AG10803 (cell line): ENCODE measurements at regions not wholly inside any gene's neighbourhood (a gene's known extent, or its start where the extent isn't known, plus 50 kb on each side); places are given as distances from the start of the nearest gene placed in this dataset.

ENCODE experiments used
- DNase-seq: peaks from one replicate; pipeline ENCODE4 v3.0.0; 2010; ENCODE audit warnings: low read depth
- H3K4me3 ChIP-seq: 2 replicates; pipeline ENCODE4 v1.5.1; 2011; ENCODE audit warnings: mild to moderate bottlenecking, low read length, control low read depth
- TF ChIP-seq, protein P1 (sequence below): conservative IDR thresholded peaks from 2 replicates; pipeline ENCODE4 v1.5.1; 2011; ENCODE audit warnings: mild to moderate bottlenecking, low read length, control low read depth, inconsistent platforms

DNA sequence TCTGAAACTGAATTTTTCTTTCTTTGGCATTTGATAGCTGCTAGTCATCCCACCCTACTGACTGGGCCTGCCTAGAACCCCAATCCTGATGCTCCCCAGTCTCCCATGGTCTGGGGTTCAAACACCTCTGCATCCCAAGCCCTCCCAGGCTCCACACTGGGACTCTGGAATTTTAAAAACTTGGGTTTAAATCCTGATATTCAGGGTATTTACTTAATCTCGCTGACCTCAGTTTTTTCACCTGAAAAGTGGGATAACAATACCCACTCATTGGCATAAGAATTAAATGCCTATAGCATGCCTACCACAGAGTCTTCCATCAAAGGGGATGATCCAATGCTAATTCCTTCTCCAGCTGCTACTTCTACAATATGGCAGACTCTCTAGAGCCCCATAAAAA is 264.4 kb downstream of the NPIPA8 start:
- no peak overlapping the region for H3K4me3 ChIP-seq
- TF ChIP-seq, protein P1, sequence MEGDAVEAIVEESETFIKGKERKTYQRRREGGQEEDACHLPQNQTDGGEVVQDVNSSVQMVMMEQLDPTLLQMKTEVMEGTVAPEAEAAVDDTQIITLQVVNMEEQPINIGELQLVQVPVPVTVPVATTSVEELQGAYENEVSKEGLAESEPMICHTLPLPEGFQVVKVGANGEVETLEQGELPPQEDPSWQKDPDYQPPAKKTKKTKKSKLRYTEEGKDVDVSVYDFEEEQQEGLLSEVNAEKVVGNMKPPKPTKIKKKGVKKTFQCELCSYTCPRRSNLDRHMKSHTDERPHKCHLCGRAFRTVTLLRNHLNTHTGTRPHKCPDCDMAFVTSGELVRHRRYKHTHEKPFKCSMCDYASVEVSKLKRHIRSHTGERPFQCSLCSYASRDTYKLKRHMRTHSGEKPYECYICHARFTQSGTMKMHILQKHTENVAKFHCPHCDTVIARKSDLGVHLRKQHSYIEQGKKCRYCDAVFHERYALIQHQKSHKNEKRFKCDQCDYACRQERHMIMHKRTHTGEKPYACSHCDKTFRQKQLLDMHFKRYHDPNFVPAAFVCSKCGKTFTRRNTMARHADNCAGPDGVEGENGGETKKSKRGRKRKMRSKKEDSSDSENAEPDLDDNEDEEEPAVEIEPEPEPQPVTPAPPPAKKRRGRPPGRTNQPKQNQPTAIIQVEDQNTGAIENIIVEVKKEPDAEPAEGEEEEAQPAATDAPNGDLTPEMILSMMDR: no peak
- DNase-seq: no peak

DNA sequence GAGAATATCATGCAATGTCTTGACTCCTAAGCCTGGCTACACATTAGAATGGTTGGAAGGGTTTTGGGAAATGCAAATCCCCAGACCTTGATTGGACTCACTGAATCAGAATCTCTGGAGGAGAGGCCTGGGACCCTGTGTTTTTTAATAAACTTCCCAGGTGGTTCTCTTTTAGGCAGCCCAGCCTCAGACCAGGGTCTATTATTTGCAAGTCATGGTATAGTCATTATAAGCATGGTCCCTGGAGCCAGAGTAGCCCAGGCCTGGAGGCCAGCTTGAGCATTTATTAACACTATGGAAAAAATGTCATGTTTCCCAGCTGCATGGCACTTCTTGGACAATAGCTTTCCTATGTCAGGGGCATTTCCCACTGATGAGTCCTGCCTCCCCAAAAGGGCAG is 266.9 kb downstream of the NPIPA8 start:
- no peak for DNase-seq
- TF ChIP-seq, protein P1: no peak
- no peak overlapping the region for H3K4me3 ChIP-seq

DNA sequence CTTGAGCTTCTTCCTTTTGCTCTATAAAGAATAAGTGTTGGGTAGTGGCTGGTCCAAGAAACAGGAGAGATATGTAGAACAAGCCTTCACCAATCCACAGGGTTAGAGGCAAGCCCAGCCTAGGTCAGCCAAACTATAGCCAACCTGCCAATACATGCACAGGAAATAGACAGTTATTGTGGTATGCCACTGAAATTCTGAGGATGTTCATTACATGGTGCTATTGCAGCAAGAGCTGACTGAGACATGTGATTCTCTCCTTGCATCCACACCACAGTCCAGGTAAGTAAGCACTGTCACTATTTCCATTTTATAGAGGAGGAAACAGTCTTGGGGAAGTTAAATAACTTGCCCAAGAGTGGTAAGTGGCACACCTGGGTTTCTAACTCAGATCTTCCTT is 268.1 kb downstream of the NPIPA8 start:
- no peak overlapping the region for H3K4me3 ChIP-seq
- TF ChIP-seq, protein P1: no peak
- no peak for DNase-seq

DNA sequence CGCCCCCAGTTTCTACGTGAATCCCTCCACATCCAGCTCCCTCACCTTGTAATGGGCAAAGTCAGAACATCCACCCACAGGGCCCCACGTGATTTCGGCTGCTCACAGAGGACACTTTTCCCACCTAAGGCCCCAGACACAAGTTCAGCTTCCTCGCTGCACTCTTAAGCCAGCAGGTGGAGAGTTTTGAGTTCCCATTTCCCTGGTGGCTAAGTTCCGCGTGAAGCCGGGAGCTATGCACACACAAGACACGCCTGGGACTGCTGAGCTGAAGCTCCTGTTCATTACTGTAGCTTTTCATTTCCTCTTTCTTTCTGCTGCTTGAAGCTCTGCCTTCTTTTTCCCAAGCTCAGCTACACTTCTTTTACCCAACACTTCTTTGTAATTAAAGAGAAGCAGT is 273.8 kb downstream of the NPIPA8 start:
- no peak overlapping the region for H3K4me3 ChIP-seq
- TF ChIP-seq, protein P1: no peak
- DNase-seq: no peak

DNA sequence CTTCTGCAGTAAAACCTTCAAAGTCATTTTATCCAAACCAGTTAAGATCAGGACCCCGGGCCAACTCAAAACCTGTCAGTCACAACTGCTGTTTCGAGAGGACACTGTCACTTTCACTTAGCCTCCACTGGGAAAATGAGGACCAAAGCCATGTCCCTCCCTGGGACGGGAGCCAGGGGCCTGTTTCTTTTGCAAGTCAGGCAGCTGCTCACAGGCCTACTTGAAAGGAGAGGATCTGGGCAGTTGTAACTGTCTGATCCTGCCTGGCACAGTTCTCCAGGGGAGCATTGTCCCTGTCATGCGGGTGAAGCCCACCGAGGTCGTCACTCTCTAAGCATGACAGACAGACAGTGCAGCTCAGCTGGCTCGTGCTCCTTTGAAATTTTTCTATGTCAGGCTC is 276.2 kb downstream of the NPIPA8 start:
- no peak overlapping the region for H3K4me3 ChIP-seq
- TF ChIP-seq, protein P1: no peak
- no peak for DNase-seq

DNA sequence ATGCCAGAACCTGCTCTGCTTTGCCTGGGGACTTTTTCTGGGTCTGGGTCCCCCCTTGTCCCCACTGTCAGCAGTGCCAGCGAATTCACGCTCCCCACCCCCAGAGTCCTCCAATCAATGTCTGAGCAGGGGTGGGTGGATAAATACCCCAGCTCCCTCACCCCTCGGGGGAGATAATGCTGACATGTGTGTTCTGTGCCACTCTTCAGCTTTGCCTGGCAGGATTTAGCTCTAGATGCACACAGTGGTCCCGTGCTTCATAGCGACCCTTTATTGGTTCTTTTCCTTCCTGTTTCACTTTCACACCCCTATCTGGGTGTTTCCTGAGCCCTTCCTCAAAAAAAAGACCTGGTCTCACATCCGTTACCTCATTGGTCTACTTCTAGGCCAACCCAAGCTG is 277.0 kb downstream of the NPIPA8 start:
- TF ChIP-seq, protein P1: no peak
- no peak for DNase-seq
- no peak overlapping the region for H3K4me3 ChIP-seq

DNA sequence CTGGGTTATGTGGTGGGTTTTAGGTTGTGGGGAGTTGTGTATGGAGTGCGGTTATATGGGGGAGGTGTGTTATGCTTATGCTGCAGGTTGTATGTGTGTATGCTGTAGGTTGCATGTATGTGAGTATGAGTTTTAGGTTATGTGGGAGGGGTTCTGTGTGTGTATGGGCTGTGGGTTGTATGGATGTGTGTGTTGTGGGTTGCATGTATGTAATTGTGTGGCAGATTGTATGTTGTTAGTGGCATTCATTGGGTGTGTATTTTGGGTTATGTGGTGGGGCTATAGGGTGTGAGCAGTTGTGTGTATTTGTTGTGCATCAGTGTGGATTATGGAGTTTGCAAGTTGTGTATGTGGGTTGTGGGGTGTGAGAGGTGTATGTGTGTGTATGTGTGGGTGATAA is 277.4 kb downstream of the NPIPA8 start:
- H3K4me3 ChIP-seq: no peak overlapping the region
- TF ChIP-seq, protein P1: no peak
- DNase-seq: no peak
